ENCODE measurements at regions not wholly inside any gene's neighbourhood (a gene's known extent, or its start where the extent isn't known, plus 50 kb on each side); places are given as distances from the start of the nearest gene placed in this dataset.

GRCh38 chr18:25650201-25650941, 298.4 kb upstream of the ZNF521 start:
- TF ChIP-seq CTCF (optimal IDR thresholded peaks at IDR 0.05 in 1 of 3, IDR thresholded peaks at IDR 0.05 in 1 of 3, conservative IDR thresholded peaks at IDR 0.05 in 1 of 3; ENCODE audit: extremely low read depth in 1 of 3, insufficient read depth in 2 of 3, low read length in 3 of 3) = no peak
- TF ChIP-seq EZH2 (IDR thresholded peaks at IDR 0.05; ENCODE audit: low read length) = no peak

All from keratinocyte (primary cell).